ENCODE measurements at regions not wholly inside any gene's neighbourhood (a gene's known extent, or its start where the extent isn't known, plus 50 kb on each side); places are given as distances from the start of the nearest gene placed in this dataset.
"Not testable (repeated sequence)": the region's sequence is repeated elsewhere in the genome, so short reads cannot be mapped to it uniquely, and the experiment has no call there.

DNA sequence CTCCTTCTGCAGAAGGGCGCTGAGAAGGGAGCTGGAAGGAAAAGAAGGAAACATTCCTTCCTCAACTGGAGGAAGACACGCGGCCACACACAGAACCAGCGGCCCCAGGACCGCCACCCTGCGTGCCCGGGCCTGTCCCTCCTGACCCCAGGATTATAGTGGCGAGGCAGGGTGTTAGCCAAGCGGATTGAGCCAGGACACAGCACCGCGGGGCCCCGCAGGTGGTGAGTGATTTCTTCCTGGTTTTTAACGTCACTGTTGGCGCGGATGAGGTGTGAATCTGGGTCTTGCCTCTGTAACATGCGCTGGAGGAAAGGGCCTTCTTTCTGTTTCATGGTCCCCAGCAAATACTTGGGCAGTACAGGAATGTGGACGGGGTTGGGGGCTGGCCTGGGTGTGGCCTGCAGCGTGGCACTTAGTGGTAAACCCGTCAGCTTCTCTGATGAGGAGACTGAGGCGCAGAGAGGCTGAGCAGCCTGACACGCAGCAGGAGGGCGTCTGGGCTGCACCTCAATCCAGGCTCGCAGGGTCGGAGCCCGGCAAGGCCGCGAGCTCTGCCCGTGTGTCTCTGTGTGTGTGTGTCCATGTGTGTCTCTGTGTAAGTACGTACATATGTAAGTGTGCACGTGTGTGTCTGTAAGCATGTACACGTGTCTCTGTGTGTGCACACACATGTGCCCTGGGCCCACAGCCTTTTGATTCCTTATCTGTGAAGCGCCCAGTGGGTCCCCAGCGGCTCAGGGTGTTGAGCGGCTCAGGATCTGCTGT is 158.4 kb upstream of the ZNF469 start:
- H3K9me3 ChIP-seq (ENCODE audit: low read depth); H2AFZ ChIP-seq; H3K4me3 ChIP-seq; H3K36me3 ChIP-seq (replicated peaks; ENCODE audit: insufficient read depth, low read depth); H3K79me2 ChIP-seq; H3K4me2 ChIP-seq; H3K4me1 ChIP-seq (ENCODE audit: insufficient read depth); H3K27ac ChIP-seq; H3K9me2 ChIP-seq (replicated peaks; ENCODE audit: insufficient read depth); H3K27me3 ChIP-seq; DNase-seq (ENCODE audit: low spot score); H4K20me1 ChIP-seq (ENCODE audit: insufficient read depth, poor library complexity, severe bottlenecking): not testable (repeated sequence)
- 88% methylated on average over 34 of the region's 34 CpGs for WGBS (ENCODE audit: low lambda C conversion rate, missing lambda C conversion rate)

DNA sequence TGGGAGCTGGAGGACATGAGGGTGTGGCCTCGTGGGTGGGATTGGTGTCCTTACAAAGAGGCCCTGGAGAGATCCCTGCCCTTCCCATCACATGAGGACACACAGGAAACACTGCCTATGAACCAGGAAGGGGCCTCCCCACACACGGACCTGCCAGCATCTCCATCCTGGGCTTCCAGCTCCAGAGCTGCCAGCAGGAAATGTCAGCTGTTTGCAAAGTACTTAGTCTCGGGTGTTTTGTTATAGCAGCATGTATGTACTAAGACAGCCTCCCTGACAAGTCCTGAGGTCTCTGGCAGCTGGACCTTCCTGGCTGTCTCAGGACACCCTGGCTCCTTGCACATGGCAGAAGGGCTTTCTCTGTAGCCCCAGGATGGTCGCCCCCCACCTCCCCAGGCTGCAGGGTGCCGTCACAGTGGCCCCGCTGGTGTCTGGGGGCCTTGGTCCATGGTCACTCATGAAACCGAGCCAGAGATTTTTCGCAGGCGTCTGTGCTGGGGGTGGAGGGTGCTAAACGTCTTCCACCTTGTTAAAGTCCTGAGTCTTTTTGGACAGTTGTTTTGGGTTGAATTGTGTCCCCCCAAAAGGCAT is 157.0 kb upstream of the ZNF469 start:
- DNase-seq (ENCODE audit: low spot score); H3K9me3 ChIP-seq (ENCODE audit: low read depth); H3K4me3 ChIP-seq; H4K20me1 ChIP-seq (ENCODE audit: insufficient read depth, poor library complexity, severe bottlenecking); H3K79me2 ChIP-seq; H2AFZ ChIP-seq; H3K4me1 ChIP-seq (ENCODE audit: insufficient read depth); H3K4me2 ChIP-seq; H3K27ac ChIP-seq; H3K9me2 ChIP-seq (replicated peaks; ENCODE audit: insufficient read depth); H3K36me3 ChIP-seq (replicated peaks; ENCODE audit: insufficient read depth, low read depth); H3K27me3 ChIP-seq: not testable (repeated sequence)
- WGBS (ENCODE audit: low lambda C conversion rate, missing lambda C conversion rate), result 93% methylated on average over 10 of the region's 10 CpGs

DNA sequence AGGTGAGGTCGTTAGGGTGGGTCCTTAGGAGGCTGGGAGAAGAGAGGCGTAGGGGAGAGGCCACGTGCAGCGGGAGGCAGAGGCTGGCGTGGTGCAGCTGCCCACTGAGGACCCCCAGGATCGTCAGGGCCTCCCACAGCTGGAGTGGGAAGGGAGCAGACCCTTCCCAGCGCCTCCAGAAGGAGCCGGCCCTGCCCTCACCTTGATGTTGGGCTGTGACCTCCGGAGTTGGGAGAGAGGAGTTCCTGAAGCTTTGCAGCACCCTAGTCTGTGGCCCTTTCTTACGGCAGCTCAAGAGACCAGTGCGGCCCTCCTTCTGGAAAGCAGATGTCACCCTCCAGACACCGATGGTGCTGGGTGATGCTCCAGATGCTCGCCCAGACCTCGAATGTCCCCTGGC is 156.5 kb upstream of the ZNF469 start:
- WGBS (ENCODE audit: low lambda C conversion rate, missing lambda C conversion rate), result 91% methylated on average over 13 of the region's 14 CpGs
- not testable (repeated sequence) for H3K27ac ChIP-seq; H3K9me2 ChIP-seq (replicated peaks; ENCODE audit: insufficient read depth); H3K27me3 ChIP-seq; H3K79me2 ChIP-seq; H3K4me2 ChIP-seq; H2AFZ ChIP-seq; H3K36me3 ChIP-seq (replicated peaks; ENCODE audit: insufficient read depth, low read depth); H3K4me1 ChIP-seq (ENCODE audit: insufficient read depth); DNase-seq (ENCODE audit: low spot score); H3K9me3 ChIP-seq (ENCODE audit: low read depth); H3K4me3 ChIP-seq; H4K20me1 ChIP-seq (ENCODE audit: insufficient read depth, poor library complexity, severe bottlenecking)

DNA sequence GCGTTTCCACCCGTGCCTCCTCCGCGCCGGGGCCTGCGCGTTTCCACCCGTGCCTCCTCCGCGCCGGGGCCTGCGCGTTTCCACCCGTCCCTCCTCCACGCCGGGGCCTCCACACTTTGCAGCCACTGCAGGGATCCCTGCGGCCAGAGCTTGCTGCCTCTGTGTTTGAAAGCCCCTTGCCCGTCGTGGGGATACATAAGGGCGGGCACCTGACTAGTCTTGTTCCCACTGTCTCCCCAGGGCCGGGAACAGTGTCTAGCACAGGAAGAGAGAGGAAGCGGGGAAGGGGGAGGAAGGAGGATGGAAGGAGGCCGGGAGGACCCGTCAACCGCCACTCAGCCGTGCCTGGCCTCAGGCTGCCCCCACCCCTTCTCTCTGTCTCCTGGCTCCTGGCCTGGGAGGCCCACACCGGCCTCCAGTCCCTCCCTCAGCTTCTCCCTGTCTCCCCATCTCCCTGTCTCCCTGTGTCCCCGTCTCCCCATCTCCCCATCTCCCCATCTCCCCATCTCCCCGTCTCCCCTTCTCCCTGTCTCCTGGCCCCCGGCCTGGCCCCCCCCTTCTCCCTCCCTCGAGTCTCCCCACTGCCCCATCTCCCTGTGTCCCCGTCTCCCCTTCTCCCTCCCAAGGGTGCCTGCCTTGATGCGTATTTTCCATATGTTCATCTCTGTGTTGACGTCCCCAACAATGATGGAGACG is 155.6 kb upstream of the ZNF469 start:
- not testable (repeated sequence) for H3K36me3 ChIP-seq (replicated peaks; ENCODE audit: insufficient read depth, low read depth); H3K27ac ChIP-seq; H4K20me1 ChIP-seq (ENCODE audit: insufficient read depth, poor library complexity, severe bottlenecking); H2AFZ ChIP-seq; H3K4me3 ChIP-seq; H3K79me2 ChIP-seq; H3K27me3 ChIP-seq; H3K9me3 ChIP-seq (ENCODE audit: low read depth); H3K9me2 ChIP-seq (replicated peaks; ENCODE audit: insufficient read depth); H3K4me2 ChIP-seq; DNase-seq (ENCODE audit: low spot score); H3K4me1 ChIP-seq (ENCODE audit: insufficient read depth)
- WGBS (ENCODE audit: low lambda C conversion rate, missing lambda C conversion rate), result 78% methylated on average over 8 of the region's 35 CpGs

DNA sequence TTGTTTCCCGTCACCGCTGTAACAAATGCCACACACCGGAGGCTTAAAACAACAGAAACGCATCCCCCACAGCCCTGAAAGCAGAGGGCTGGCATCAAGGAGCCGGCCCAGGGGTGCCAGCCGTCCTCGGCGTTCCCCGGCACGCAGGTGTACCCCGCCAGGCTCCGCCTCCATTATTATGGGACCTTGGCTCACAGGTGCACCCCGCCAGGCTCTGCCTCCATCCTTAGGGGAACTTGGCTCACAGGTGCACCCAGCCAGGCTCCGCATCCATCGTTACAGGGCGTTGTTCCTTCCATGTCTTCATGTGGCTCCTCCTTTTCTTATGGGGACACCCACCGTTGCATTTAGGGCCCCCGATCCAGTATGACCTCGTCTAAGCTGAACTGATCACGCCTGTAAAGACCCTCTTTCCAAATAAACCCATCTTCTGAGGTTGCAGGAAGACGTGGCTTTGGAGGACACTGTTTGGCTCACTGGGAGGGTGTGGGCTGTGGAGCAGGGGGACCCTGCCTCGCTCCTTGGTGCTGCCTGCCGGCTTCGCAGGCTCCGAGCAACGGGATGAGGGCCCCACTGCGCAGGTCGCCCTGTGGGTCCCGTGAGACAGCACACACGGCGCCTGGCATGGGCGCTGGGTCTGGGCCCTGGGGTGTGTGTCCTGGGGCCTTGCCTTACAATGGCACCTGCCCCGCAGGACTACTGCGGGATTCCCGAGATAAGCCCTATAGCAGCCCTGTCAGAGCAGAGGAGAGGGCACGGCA is 154.9 kb upstream of the ZNF469 start:
- H3K9me3 ChIP-seq (ENCODE audit: low read depth); H2AFZ ChIP-seq; H3K9me2 ChIP-seq (replicated peaks; ENCODE audit: insufficient read depth); H3K4me3 ChIP-seq; H3K4me2 ChIP-seq; DNase-seq (ENCODE audit: low spot score); H4K20me1 ChIP-seq (ENCODE audit: insufficient read depth, poor library complexity, severe bottlenecking); H3K27ac ChIP-seq; H3K79me2 ChIP-seq; H3K27me3 ChIP-seq; H3K36me3 ChIP-seq (replicated peaks; ENCODE audit: insufficient read depth, low read depth); H3K4me1 ChIP-seq (ENCODE audit: insufficient read depth): not testable (repeated sequence)
- WGBS (ENCODE audit: low lambda C conversion rate, missing lambda C conversion rate), result 90% methylated on average over 34 of the region's 36 CpGs

DNA sequence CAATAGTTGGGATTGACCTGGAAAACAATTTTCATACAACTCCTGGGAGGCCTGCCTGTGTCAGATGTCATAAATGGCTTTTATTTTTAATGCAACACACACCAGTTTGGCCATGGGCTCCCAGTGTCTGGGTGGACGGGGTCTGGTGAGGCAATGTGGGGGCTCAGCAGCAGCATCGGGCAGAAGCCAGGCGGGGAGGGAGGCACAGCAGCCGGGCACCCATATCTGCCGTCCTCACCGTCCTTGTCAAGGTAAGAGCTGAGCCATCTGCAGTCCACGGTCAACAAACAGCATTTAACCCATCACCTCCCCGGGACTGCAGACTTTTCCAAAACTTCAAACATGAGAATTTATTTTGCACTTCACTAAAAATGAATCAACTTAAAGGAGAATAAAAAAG is 154.0 kb upstream of the ZNF469 start:
- H4K20me1 ChIP-seq (ENCODE audit: insufficient read depth, poor library complexity, severe bottlenecking); H3K4me2 ChIP-seq; H3K9me2 ChIP-seq (replicated peaks; ENCODE audit: insufficient read depth); H3K27me3 ChIP-seq; H2AFZ ChIP-seq; H3K9me3 ChIP-seq (ENCODE audit: low read depth); DNase-seq (ENCODE audit: low spot score); H3K36me3 ChIP-seq (replicated peaks; ENCODE audit: insufficient read depth, low read depth); H3K4me3 ChIP-seq; H3K79me2 ChIP-seq; H3K4me1 ChIP-seq (ENCODE audit: insufficient read depth); H3K27ac ChIP-seq: not testable (repeated sequence)
- WGBS (ENCODE audit: low lambda C conversion rate, missing lambda C conversion rate), result 49% methylated on average over 8 of the region's 8 CpGs

DNA sequence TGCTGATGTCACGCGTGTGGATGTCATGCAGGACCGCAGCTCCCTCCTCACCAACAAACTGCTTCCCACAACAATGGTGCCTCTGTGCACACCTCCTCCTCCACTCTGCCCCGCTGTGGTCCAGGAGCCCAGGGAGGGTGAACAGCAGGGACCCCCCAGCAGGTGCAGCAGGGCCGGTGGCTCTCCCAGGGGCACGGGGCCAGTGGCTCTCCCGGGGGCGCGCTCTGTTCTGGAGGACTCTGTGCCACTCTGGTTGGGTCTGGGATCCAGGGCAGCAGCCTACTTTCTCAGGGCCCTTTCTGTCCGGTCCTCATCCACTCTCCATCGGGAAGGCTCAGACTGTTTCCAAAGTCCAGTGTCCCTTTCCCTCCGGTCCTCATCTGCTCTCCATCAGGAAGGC is 153.0 kb upstream of the ZNF469 start:
- not testable (repeated sequence) for H3K4me2 ChIP-seq; H3K4me1 ChIP-seq (ENCODE audit: insufficient read depth); H4K20me1 ChIP-seq (ENCODE audit: insufficient read depth, poor library complexity, severe bottlenecking); H3K27ac ChIP-seq; DNase-seq (ENCODE audit: low spot score); H3K9me2 ChIP-seq (replicated peaks; ENCODE audit: insufficient read depth); H3K4me3 ChIP-seq; H3K27me3 ChIP-seq; H3K36me3 ChIP-seq (replicated peaks; ENCODE audit: insufficient read depth, low read depth); H3K79me2 ChIP-seq; H3K9me3 ChIP-seq (ENCODE audit: low read depth); H2AFZ ChIP-seq
- WGBS (ENCODE audit: low lambda C conversion rate, missing lambda C conversion rate), result 92% methylated on average over 11 of the region's 12 CpGs

DNA sequence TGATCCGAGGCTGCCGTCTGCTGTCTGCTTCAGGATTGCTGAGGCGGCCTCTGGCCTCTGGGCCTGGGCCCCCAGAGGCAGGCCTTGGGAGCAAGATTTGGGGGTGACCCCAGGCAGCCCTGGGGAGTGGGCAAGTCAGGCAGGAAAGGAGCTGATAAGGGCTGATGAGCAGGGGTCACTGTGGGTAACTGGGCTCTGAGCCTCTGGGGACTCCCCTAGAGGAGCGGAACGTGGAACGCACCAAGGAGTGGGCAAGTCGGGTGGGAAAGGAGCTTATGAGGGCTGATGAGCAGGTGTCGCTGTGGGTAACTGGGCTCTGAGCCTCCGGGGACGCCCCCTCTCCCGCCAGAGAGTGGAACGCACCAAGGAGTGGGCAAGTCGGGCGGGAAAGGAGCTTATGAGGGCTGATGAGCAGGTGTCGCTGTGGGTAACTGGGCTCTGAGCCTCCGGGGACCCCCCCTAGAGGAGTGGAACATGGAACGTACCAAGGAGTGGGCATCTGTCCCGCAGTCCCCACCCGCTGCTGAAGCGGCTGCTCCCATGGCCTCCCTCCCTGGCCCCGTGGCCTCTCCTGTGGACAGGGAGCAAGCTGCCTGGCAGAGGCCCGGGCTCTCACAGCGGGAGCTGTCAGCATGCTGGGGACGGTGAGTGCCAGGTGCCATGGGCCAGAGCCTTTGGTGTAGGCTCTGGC is 152.3 kb upstream of the ZNF469 start:
- H3K9me2 ChIP-seq (replicated peaks; ENCODE audit: insufficient read depth); H2AFZ ChIP-seq; H3K4me2 ChIP-seq; DNase-seq (ENCODE audit: low spot score); H3K36me3 ChIP-seq (replicated peaks; ENCODE audit: insufficient read depth, low read depth); H3K9me3 ChIP-seq (ENCODE audit: low read depth); H3K79me2 ChIP-seq; H3K27me3 ChIP-seq; H3K27ac ChIP-seq; H4K20me1 ChIP-seq (ENCODE audit: insufficient read depth, poor library complexity, severe bottlenecking); H3K4me3 ChIP-seq: not testable (repeated sequence)
- WGBS (ENCODE audit: low lambda C conversion rate, missing lambda C conversion rate), result 94% methylated on average over 9 of the region's 24 CpGs
- peaks cover 17% of the 10 kb centered on the region for H3K4me1 ChIP-seq (ENCODE audit: insufficient read depth)

Measured in hepatocyte (in vitro differentiated cells).